Type B pancreatic cell (in vitro differentiated cells): ENCODE measurements at regions not wholly inside any gene's neighbourhood (a gene's known extent, or its start where the extent isn't known, plus 50 kb on each side); places are given as distances from the start of the nearest gene placed in this dataset.
"Not testable (repeated sequence)": the region's sequence is repeated elsewhere in the genome, so short reads cannot be mapped to it uniquely, and the experiment has no call there.

Experiments used
- DNase-seq: peaks from one replicate; pipeline ENCODE4 v3.0.0; 2021; ENCODE audit warnings: mixed read lengths; ENCODE audit not compliant: unreplicated experiment; ENCODE audit errors: extremely low spot score
- H3K27ac Mint-ChIP-seq: 2 replicates; pipeline ENCODE4 v1.8.0; 2021; ENCODE audit warnings: mild to moderate bottlenecking, mixed read lengths
- H3K27me3 Mint-ChIP-seq: 2 replicates; pipeline ENCODE4 v1.8.0; 2021; ENCODE audit warnings: mixed read lengths
- H3K36me3 Mint-ChIP-seq: 2 replicates; pipeline ENCODE4 v1.8.0; 2021; ENCODE audit warnings: mixed read lengths
- H3K4me1 Mint-ChIP-seq: one replicate; pipeline ENCODE4 v1.8.0; 2021; ENCODE audit warnings: mixed read lengths; ENCODE audit not compliant: unreplicated experiment
- H3K4me3 Mint-ChIP-seq: 2 replicates; pipeline ENCODE4 v1.8.0; 2021; ENCODE audit warnings: mild to moderate bottlenecking, mixed read lengths
- H3K9me3 Mint-ChIP-seq: 2 replicates; pipeline ENCODE4 v1.8.0; 2021; ENCODE audit warnings: mixed read lengths
- TF ChIP-seq, protein P1 (sequence below): fragments of 200-600 bp; sonication (generic); conservative IDR thresholded peaks from 2 replicates; pipeline ENCODE4 v1.5.0; 2021; ENCODE audit warnings: antibody characterized with exemption, mild to moderate bottlenecking

DNA sequence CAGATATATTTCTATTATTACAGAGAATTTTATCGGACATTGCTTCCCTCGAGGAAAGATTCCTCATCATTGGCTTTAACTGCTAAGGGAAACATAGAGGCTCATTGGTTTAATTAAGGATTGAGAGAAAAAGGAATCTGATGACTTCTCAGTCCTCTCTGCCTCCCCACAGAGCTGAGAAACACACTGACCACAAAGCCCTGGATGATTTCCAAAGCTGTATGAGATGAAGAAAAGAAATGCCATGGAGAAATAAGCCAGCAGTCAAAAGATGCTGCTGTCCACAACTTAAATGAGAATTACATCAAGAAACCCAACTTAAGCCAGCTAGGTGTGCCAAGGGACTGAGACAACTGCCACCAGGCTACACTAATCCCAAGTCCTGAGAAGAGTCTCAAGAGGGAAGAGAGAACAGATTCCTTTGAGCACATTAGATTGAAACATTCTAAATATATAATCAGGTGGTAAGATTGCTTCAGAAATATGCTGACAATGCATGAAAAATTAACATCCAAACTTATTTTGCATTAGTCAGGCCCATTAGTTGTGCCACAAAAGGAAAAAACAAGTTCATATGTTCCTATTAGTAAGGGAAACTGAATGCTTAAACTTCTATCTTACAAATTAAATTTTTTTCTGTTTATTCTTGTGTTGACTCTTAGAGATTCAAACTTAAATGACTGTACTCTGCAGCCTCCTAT is 308.1 kb upstream of the CYRIA start:
- Mint-ChIP-seq H3K36me3 (no peaks in the 10 kb centered on the region), H3K4me3 (no peak overlapping the region), H3K27me3 (no peaks in the 10 kb centered on the region), H3K9me3 (peaks cover 5% of the 10 kb centered on the region), H3K27ac (no peak overlapping the region), H3K4me1 (no peaks in the 10 kb centered on the region)
- TF ChIP-seq, protein P1, sequence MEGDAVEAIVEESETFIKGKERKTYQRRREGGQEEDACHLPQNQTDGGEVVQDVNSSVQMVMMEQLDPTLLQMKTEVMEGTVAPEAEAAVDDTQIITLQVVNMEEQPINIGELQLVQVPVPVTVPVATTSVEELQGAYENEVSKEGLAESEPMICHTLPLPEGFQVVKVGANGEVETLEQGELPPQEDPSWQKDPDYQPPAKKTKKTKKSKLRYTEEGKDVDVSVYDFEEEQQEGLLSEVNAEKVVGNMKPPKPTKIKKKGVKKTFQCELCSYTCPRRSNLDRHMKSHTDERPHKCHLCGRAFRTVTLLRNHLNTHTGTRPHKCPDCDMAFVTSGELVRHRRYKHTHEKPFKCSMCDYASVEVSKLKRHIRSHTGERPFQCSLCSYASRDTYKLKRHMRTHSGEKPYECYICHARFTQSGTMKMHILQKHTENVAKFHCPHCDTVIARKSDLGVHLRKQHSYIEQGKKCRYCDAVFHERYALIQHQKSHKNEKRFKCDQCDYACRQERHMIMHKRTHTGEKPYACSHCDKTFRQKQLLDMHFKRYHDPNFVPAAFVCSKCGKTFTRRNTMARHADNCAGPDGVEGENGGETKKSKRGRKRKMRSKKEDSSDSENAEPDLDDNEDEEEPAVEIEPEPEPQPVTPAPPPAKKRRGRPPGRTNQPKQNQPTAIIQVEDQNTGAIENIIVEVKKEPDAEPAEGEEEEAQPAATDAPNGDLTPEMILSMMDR: no peak
- no peak for DNase-seq

DNA sequence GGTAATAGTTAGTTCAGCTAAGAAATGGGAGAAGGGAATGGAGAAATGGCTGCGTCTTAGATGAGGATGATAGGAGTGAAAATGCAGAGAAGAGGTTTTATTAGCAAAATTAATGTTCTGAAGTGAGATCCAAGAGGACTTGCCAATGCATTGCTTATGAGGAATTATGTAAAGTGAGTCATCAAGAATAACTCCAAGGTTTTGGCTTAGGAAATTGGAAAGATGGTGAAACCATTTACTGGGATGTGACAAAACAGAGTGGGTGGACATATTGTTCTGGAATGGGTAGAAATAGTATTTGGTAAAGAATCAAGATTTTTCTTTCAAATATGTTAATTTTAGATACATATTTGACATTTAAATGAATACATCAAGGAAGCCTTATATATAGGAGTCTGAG is 306.6 kb upstream of the CYRIA start:
- Mint-ChIP-seq H3K27ac (no peak overlapping the region), H3K9me3 (no peaks in the 10 kb centered on the region), H3K27me3 (no peaks in the 10 kb centered on the region), H3K4me3 (no peak overlapping the region), H3K36me3 (no peaks in the 10 kb centered on the region), H3K4me1 (no peaks in the 10 kb centered on the region)
- no peak for DNase-seq
- TF ChIP-seq, protein P1: no peak

- DNase-seq: no peak
- Mint-ChIP-seq H3K9me3 (no peaks in the 10 kb centered on the region), H3K4me3 (no peak overlapping the region), H3K4me1 (no peaks in the 10 kb centered on the region), H3K36me3 (no peaks in the 10 kb centered on the region), H3K27me3 (no peaks in the 10 kb centered on the region), H3K27ac (no peak overlapping the region)
- TF ChIP-seq, protein P1: no peak
These were observed 306.1 kb upstream of the CYRIA start for GRCh38 chr2:16971722-16972234.

- H3K9me3 Mint-ChIP-seq, H3K36me3 Mint-ChIP-seq, H3K4me3 Mint-ChIP-seq, H3K27ac Mint-ChIP-seq, H3K4me1 Mint-ChIP-seq, DNase-seq, H3K27me3 Mint-ChIP-seq: not testable (repeated sequence)
These were observed 305.3 kb upstream of the CYRIA start for GRCh38 chr2:16970948-16971347.

GRCh38 chr2:16962505-16962904 is 296.9 kb upstream of the CYRIA start:
- DNase-seq: no peak
- Mint-ChIP-seq H3K9me3 (no peaks in the 10 kb centered on the region), H3K27me3 (no peaks in the 10 kb centered on the region), H3K27ac (no peak overlapping the region), H3K4me1 (peaks cover 12% of the 10 kb centered on the region), H3K36me3 (no peaks in the 10 kb centered on the region), H3K4me3 (no peak overlapping the region)
- TF ChIP-seq, protein P1: no peak

GRCh38 chr2:16960579-16960978 is 294.9 kb upstream of the CYRIA start:
- no peak for DNase-seq
- Mint-ChIP-seq H3K4me3 (no peak overlapping the region), H3K27ac (no peak overlapping the region), H3K36me3 (no peaks in the 10 kb centered on the region), H3K4me1 (peaks cover 12% of the 10 kb centered on the region), H3K27me3 (no peaks in the 10 kb centered on the region), H3K9me3 (no peaks in the 10 kb centered on the region)
- TF ChIP-seq, protein P1: no peak
